Naive thymus-derived CD8-positive, alpha-beta T cell (primary cell): ENCODE measurements at regions not wholly inside any gene's neighbourhood (a gene's known extent, or its start where the extent isn't known, plus 50 kb on each side); places are given as distances from the start of the nearest gene placed in this dataset. TPM values are rescaled to one million over a fixed set of nuclear protein-coding genes. Genes with fewer than 3 reads are reported as not detected.

Source experiments
- ATAC-seq, 2 donors: fragments of 150-1000 bp; cut with Tn5 transposase in 1 of 2; sonication (Bioruptor Pico), chemical (Tn5 transposase) in 1 of 2; 1 replicate in 1 of 2; 2 replicates in 1 of 2; pipeline ENCODE4 v1.10.0; 2021; ENCODE audit warnings: mild to moderate bottlenecking in 2 of 2, moderate library complexity in 2 of 2
- POLR2A ChIA-PET: fragments of 350-600 bp; sonication (Branson Sonifier 250); formaldehyde crosslinking; loops from one replicate; lab custom pipeline; 2021; ENCODE audit warnings: antibody characterized with exemption; lab: Charles Lee
- DNase-seq, 10 donors: peaks; one replicate each; pipeline versions ENCODE4 v3.0.0 to v3.0.0-alpha.2; 2020 to 2022
- H3K27ac Mint-ChIP-seq, 10 donors: one replicate each; pipeline ENCODE4 v1.8.0; 2020 to 2022; ENCODE audit warnings: mild to moderate bottlenecking in 10 of 10, mixed read lengths in 10 of 10, moderate library complexity in 4 of 10, inconsistent platforms in 1 of 10
- H3K27me3 Mint-ChIP-seq, 5 donors: one replicate each; pipeline ENCODE4 v1.8.0; 2021 to 2022; ENCODE audit warnings: mixed read lengths in 5 of 5
- H3K36me3 Mint-ChIP-seq, 3 donors: one replicate each; pipeline ENCODE4 v1.8.0; 2020 to 2022; ENCODE audit warnings: mixed read lengths in 3 of 3, mild to moderate bottlenecking in 2 of 3, inconsistent platforms in 1 of 3
- H3K4me1 Mint-ChIP-seq, 4 donors: one replicate each; pipeline ENCODE4 v1.8.0; 2021 to 2022; ENCODE audit warnings: mixed read lengths in 4 of 4
- H3K4me3 Mint-ChIP-seq, 10 donors: one replicate each; pipeline ENCODE4 v1.8.0; 2020 to 2022; ENCODE audit warnings: mild to moderate bottlenecking in 10 of 10, mixed read lengths in 10 of 10, moderate library complexity in 6 of 10, inconsistent platforms in 1 of 10
- H3K9me3 Mint-ChIP-seq, 9 donors: one replicate each; pipeline ENCODE4 v1.8.0; 2020 to 2022; ENCODE audit warnings: mixed read lengths in 9 of 9, mild to moderate bottlenecking in 3 of 9, inconsistent platforms in 1 of 9, moderate library complexity in 1 of 9
- microRNA-seq: library from miRNA; unstranded; fragments of <30 nt; microRNA quantifications from one replicate; pipeline ENCODE4 v1.2.0, GENCODE V29; 2022; ENCODE audit warnings: borderline microRNAs expressed

DNA sequence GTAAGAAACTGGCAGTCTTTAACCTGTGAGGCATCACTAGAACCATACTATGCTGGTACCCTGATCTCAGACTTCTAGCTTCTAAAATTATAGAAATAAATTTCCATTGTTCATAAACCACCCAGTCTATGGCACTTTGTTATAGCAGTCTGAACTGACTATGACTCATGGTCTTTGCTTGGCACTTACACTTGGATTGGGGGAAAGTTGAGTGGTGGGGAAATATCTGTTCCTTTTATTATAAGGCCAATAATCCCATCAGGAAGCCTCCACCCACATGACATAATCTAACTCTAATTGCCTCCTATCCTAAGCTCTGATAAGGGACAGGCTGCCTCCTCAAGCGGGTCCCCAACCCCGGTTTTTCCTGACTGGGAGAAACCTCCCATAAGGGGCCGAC is 61.4 kb upstream of the PACRGL start:
- POLR2A ChIA-PET = no interaction called here
- Mint-ChIP-seq H3K36me3 (no peaks in the 10 kb centered on the region), H3K9me3 (peaks cover 0 to 6% (median 0%) of the 10 kb centered on the region in 9 donors), H3K27me3 (peaks cover 0 to 22% (median 5%) of the 10 kb centered on the region in 5 donors), H3K4me1 (peaks cover 0 to 2% (median 0%) of the 10 kb centered on the region in 4 donors), H3K27ac (no peak overlapping the region), H3K4me3 (no peak overlapping the region)
- ATAC-seq (no peak), DNase-seq (no peak)

DNA sequence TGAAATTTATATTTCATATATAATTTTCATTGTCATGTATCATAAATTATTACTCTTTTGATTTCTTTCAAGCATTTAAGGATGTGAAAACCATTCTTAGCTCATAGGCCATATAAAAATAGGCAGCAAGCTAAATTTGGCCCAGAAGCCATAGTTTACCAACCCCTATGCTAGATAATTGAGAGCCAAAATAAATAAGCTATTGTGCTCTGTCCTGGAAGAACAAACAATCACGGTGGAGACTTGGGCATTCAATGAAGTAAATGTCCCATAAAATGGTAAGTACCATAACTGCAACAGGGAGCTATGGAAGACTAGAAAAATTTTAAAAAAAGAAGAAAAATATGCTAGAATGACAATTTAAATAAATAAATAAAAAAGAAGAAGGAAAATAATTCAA is 60.9 kb upstream of the PACRGL start:
- Mint-ChIP-seq H3K4me1 (peaks cover 0 to 2% (median 0%) of the 10 kb centered on the region in 4 donors), H3K9me3 (peaks cover 0 to 6% (median 0%) of the 10 kb centered on the region in 9 donors), H3K4me3 (no peak overlapping the region), H3K27me3 (peaks cover 0 to 17% (median 3%) of the 10 kb centered on the region in 5 donors), H3K27ac (no peak overlapping the region), H3K36me3 (no peaks in the 10 kb centered on the region)
- POLR2A ChIA-PET = no interaction called here
- no peak for DNase-seq
- ATAC-seq = no peak

DNA sequence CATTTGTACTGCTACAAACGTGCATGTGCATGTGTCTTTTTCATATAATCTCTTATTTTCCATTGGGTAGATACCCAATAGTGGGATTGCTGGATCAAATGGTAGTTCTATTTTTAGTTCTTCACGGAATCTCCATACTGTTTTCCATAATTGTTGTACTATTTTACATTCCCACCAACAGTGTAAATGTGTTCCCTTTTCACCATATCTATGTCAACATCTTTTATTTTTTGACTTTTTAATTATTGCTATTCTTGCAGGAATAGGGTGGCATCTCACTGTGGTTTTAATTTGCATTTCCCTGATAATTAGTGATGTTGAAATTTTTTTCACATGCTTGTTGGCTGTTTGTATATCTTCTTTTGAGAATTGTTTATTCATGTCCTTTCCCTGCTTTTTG is 59.3 kb upstream of the PACRGL start:
- POLR2A ChIA-PET = no interaction called here
- Mint-ChIP-seq H3K36me3 (no peaks in the 10 kb centered on the region), H3K27me3 (peaks cover 0 to 8% (median 4%) of the 10 kb centered on the region in 5 donors), H3K4me3 (no peak overlapping the region), H3K4me1 (no peaks in the 10 kb centered on the region), H3K9me3 (peaks cover 0 to 6% (median 0%) of the 10 kb centered on the region in 9 donors), H3K27ac (no peak overlapping the region)
- ATAC-seq (no peak), DNase-seq (no peak)

DNA sequence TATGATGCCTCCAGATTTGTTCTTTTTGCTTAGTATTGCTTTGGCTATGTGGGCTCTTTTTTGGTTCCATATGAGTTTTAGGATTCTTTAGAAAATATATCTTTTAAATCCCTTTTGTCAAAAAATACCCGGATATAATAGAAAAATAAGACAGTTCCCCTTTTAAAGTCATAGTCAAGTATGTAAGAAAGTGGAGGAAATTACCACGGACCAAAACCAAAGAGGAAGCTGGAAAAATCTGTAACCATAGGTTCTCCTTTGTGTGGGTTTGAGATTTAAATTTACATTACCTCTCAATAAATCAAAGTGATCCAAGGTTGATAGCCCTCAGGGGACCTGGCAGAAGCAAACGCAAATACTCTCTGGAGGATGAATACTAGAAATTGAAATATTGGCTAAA is 58.3 kb upstream of the PACRGL start:
- Mint-ChIP-seq H3K9me3 (peaks cover 0 to 6% (median 0%) of the 10 kb centered on the region in 9 donors), H3K36me3 (no peaks in the 10 kb centered on the region), H3K27me3 (peaks cover 3 to 18% (median 7%) of the 10 kb centered on the region in 5 donors), H3K4me1 (no peaks in the 10 kb centered on the region), H3K27ac (no peak overlapping the region), H3K4me3 (no peak overlapping the region)
- DNase-seq = no peak
- POLR2A ChIA-PET = no interaction called here
- no peak for ATAC-seq

DNA sequence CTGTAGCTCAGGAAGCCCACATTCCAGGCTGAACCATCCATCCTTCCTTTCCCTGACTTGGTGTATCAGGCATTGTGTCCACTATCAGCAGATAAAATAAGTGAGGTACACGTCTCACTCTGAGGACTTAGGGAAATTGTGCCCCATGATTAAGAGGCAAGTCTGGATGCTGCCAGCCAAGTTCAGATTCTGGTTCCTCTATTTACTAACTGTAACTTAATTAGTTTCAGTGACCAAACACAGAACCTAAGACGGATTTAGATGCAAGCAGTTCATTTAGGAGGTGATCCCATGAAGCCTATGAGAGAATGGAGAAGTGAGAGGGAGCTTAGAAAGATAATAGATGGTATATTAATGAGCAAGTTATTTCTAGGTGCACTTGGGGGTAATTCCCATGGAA is 56.6 kb upstream of the PACRGL start:
- H3K9me3 Mint-ChIP-seq = peaks cover 0 to 6% (median 0%) of the 10 kb centered on the region in 9 donors
- no peaks in the 10 kb centered on the region for H3K36me3 Mint-ChIP-seq
- no peak overlapping the region for H3K27ac Mint-ChIP-seq
- DNase-seq (no peak), ATAC-seq (no peak)
- POLR2A ChIA-PET = no interaction called here
- no peaks in the 10 kb centered on the region for H3K4me1 Mint-ChIP-seq
- peaks cover 3 to 31% (median 9%) of the 10 kb centered on the region in 5 donors for H3K27me3 Mint-ChIP-seq
- H3K4me3 Mint-ChIP-seq = no peak overlapping the region

DNA sequence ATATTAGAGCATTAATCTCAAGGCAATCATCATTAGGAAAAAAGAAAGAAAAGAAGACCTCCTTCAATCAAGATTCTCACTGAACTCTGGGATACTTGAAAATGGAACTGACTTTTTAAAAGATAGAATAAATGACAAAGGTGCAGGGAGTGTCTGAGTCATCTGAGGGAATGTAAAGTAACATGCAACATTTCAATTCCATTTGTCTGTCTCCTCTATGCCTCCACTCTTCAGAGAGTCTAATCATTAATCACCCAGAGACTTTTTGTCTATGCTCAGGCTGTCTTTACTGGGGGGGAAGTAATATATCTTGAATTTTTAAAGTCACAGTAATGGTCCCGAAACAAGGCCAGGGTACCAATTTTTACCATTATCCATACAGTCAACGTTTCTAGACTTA is 55.0 kb upstream of the PACRGL start:
- DNase-seq = no peak
- Mint-ChIP-seq H3K27ac (no peak overlapping the region), H3K4me1 (no peaks in the 10 kb centered on the region), H3K36me3 (no peaks in the 10 kb centered on the region), H3K27me3 (peaks cover 4 to 43% (median 14%) of the 10 kb centered on the region in 5 donors), H3K4me3 (no peak overlapping the region), H3K9me3 (peaks cover 0 to 6% (median 2%) of the 10 kb centered on the region in 9 donors)
- POLR2A ChIA-PET = no interaction called here
- no peak for ATAC-seq

DNA sequence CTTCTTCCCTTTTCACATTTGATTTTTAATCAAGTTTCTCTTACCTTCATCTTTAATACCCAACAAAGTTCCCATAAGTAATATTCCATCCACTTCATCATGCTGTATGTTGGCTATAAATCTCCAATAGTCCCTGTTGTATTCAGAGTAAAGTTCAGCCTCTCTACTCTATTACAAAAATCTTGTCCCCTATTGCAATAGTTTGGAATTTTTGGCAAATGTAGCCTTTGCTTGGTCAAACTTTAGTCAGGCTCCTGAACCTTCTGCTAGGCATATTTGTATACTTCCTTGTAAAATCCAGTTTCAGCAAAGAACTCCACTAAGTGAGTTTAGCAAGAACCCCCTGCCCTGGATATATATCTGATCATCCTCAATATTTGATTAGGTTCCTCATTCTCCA is 54.0 kb upstream of the PACRGL start:
- no peak for ATAC-seq
- peaks cover 0 to 6% (median 2%) of the 10 kb centered on the region in 9 donors for H3K9me3 Mint-ChIP-seq
- no peak overlapping the region for H3K4me3 Mint-ChIP-seq
- H3K27me3 Mint-ChIP-seq = peaks cover 4 to 43% (median 16%) of the 10 kb centered on the region in 5 donors
- no peak overlapping the region for H3K27ac Mint-ChIP-seq
- no peak for DNase-seq
- H3K36me3 Mint-ChIP-seq = no peaks in the 10 kb centered on the region
- no peaks in the 10 kb centered on the region for H3K4me1 Mint-ChIP-seq
- POLR2A ChIA-PET = no interaction called here

Small RNAs in the stretch of these regions (microRNA-seq; reads per million reads assigned to microRNA genes)
- not detected for gene MIR218-1
